ENCODE measurements at regions not wholly inside any gene's neighbourhood (a gene's known extent, or its start where the extent isn't known, plus 50 kb on each side); places are given as distances from the start of the nearest gene placed in this dataset.
A peak's percentile ranks its signal among the peaks of the same experiment; 100 is the strongest.

GRCh38 chr3:188026191-188026968, 127.6 kb upstream of the LPP start:
- DNase-seq (ENCODE audit: low read depth in 1 of 2, low spot score in 1 of 2): no peak

GRCh38 chr3:188031121-188031520, 122.8 kb upstream of the LPP start:
- no peak for DNase-seq (ENCODE audit: low read depth in 1 of 2, low spot score in 1 of 2)

GRCh38 chr3:188034989-188035388, 119.0 kb upstream of the LPP start:
- no peak for DNase-seq (ENCODE audit: low read depth in 1 of 2, low spot score in 1 of 2)

GRCh38 chr3:188036375-188037194, 117.4 kb upstream of the LPP start:
- DNase-seq (ENCODE audit: low read depth in 1 of 2, low spot score in 1 of 2): no peak

GRCh38 chr3:188037195-188037718, 116.7 kb upstream of the LPP start:
- no peak for DNase-seq (ENCODE audit: low read depth in 1 of 2, low spot score in 1 of 2)

- DNase-seq (ENCODE audit: low read depth in 1 of 2, low spot score in 1 of 2): no peak
These were observed 115.9 kb upstream of the LPP start for GRCh38 chr3:188037965-188038581.

- DNase-seq (ENCODE audit: low read depth in 1 of 2, low spot score in 1 of 2): no peak
These were observed 112.8 kb upstream of the LPP start for GRCh38 chr3:188041193-188041592.

GRCh38 chr3:188041895-188042294, 112.1 kb upstream of the LPP start:
- no peak for DNase-seq (ENCODE audit: low read depth in 1 of 2, low spot score in 1 of 2)

- DNase-seq (ENCODE audit: low read depth in 1 of 2, low spot score in 1 of 2): no peak
These were observed 111.5 kb upstream of the LPP start for GRCh38 chr3:188042466-188042865.

GRCh38 chr3:188043891-188044290, 110.1 kb upstream of the LPP start:
- no peak for DNase-seq (ENCODE audit: low read depth in 1 of 2, low spot score in 1 of 2)

- no peak for DNase-seq (ENCODE audit: low read depth in 1 of 2, low spot score in 1 of 2)
These were observed 107.3 kb upstream of the LPP start for GRCh38 chr3:188046561-188047211.

- DNase-seq (ENCODE audit: low read depth in 1 of 2, low spot score in 1 of 2): no peak
These were observed 106.4 kb upstream of the LPP start for GRCh38 chr3:188047536-188047935.

- DNase-seq (ENCODE audit: low read depth in 1 of 2, low spot score in 1 of 2): peak in 1 of 2 donors; percentile 16
These were observed 104.1 kb upstream of the LPP start for GRCh38 chr3:188049606-188050530.

- DNase-seq (ENCODE audit: low read depth in 1 of 2, low spot score in 1 of 2): no peak
These were observed 102.2 kb upstream of the LPP start for GRCh38 chr3:188051801-188052168.

- no peak for DNase-seq (ENCODE audit: low read depth in 1 of 2, low spot score in 1 of 2)
These were observed 101.6 kb upstream of the LPP start for GRCh38 chr3:188052169-188053035.

- DNase-seq (ENCODE audit: low read depth in 1 of 2, low spot score in 1 of 2): no peak
These were observed 101.0 kb upstream of the LPP start for GRCh38 chr3:188053036-188053340.

GRCh38 chr3:188053710-188054380, 100.1 kb upstream of the LPP start:
- DNase-seq (ENCODE audit: low read depth in 1 of 2, low spot score in 1 of 2): no peak

GRCh38 chr3:188054541-188054940, 99.4 kb upstream of the LPP start:
- no peak for DNase-seq (ENCODE audit: low read depth in 1 of 2, low spot score in 1 of 2)

- DNase-seq (ENCODE audit: low read depth in 1 of 2, low spot score in 1 of 2): no peak
These were observed 98.6 kb upstream of the LPP start for GRCh38 chr3:188055388-188055787.
